Stimulated activated CD4-positive, alpha-beta T cell treated with anti-CD3 and anti-CD28 coated beads, Interleukin-15, amount 100 ng/mL, for 24 hours (primary cell): ENCODE measurements at regions not wholly inside any gene's neighbourhood (a gene's known extent, or its start where the extent isn't known, plus 50 kb on each side); places are given as distances from the start of the nearest gene placed in this dataset.
"Not testable (repeated sequence)": the region's sequence is repeated elsewhere in the genome, so short reads cannot be mapped to it uniquely, and the experiment has no call there.

Source experiments
- DNase-seq: peaks from one replicate; pipeline ENCODE4 v3.0.0-alpha.2; 2020

- DNase-seq: no peak
Observed at GRCh38 chr6:168169624-168170023, 90.6 kb upstream of the FRMD1 start.

DNA sequence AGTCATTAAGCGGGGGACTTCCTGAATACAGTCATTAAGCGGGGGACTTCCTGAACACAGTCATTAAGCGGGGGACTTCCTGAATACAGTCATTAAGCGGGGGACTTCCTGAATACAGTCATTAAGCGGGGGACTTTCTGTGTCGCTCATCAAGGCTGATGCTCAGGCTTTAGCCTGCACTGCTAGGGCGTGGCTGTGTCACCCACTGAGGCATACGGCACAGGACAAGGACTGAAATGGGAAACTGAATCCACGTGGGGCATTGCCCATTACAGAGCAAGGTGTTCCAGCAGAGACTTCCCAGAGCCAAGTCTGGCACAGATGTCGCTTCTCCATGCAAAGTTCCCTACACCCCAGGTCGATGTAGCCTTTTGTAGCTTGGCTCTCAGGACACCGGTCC is 89.9 kb upstream of the FRMD1 start:
- not testable (repeated sequence) for DNase-seq

DNA sequence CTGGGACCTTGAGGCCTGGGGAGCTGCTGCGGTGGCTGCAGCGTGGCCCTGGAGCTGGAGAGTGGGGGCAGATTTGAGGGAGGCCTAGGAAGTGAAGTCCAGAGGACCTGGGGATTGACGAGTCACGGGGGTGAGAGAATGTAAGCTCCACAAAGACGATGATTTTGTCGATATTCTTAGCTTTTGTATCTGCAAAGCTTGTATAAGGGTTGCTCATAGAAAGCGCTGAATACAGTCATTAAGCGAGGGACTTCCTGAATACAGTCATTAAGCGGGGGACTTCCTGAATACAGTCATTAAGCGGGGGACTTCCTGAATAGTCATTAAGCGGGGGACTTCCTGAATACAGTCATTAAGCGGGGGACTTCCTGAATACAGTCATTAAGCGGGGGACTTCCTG is 89.3 kb upstream of the FRMD1 start:
- DNase-seq: not testable (repeated sequence)

DNA sequence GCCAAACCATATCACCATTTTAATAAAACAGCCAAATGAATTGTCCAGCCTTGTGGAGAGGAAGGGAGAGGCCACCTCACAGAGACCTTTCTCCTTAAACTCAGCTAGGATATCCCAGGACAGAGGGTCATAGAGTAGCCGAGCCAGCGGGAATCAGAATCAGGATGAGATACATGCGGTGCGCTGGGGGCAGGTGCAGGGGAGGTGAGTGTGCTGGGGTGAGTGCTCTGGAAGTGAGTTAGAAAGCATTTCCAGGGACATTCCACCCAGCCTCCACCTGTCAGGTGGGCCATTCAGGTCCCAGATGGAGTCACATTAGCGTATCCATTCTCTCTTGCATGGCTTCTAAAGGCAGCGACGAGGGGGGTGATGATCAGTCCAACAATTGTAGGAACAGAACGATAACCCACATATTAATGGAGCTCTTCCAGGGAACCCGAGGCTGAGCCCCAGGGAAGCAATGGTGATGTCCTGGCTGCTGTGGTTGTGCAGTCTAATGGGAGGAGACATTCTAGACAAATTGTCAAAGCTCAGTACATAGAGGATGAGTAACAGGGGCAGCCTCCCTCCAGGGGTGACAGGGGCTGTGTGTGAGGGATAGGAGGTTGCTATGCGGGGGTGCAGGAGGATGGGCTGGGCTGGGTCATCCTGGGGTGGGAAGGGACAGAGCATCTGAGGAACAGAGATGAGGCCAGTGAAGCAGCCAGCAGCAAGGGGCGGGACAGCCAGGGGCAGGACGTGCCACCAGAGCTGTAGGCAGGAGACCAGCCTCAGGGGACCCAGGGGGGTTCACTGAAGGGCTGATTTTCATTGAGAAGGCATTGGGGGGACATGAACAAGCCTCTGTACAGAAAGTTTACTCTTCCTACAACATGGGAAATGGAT is 88.7 kb upstream of the FRMD1 start:
- no peak for DNase-seq

GRCh38 chr6:168166627-168167026 is 87.6 kb upstream of the FRMD1 start:
- DNase-seq: no peak

DNA sequence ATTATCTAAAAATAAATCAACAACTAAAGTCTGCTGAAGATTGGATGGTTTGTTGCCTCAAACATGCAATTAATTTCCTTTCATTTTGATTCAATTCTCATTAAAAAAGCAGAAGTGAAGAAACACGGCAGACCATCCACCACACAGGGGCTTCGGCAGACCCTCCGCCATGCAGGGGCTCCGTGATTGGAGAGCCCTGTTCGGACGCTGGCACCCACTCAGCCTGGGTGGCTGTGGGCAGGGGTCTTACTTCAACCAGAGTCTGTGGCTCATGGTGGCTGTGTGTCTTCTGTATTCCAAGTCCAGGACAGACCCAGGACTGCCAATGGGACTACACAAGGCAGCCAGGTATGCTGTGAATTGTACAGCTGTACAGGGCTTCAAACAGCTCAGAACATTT is 86.9 kb upstream of the FRMD1 start:
- DNase-seq: no peak

- no peak for DNase-seq
Observed at GRCh38 chr6:168165373-168165772, 86.4 kb upstream of the FRMD1 start.

GRCh38 chr6:168164462-168165061 is 85.5 kb upstream of the FRMD1 start:
- no peak for DNase-seq

DNA sequence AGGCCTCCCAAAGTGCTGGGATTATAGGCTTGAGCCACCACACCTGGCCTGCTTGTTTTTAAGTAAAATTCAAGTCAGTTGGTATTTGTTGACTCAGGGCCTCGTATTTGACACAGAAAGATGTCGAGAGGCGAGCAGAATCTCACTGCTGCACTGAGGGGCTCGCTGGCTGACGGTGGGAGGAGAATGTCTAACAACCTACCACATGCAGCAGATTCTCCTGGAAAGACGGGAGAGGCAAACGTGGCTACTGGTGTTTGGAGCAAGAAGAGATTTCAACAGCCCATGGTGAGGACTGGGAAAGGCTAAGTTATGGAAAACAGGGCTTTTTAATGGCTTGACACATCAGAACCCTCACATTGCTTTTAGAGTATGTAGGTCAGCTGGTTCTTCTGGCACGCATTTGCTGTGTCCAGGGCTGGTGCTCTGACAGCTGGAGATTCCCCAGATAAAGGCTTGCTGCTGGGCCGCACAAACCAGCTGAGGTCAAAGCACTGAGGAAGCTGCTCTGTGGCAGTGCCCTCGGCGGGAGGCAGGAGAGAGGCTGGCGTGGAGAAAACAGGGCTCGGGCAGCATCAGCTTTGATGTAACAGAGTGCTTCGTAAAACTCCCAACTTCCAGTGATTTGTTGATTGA is 84.2 kb upstream of the FRMD1 start:
- DNase-seq: no peak

DNA sequence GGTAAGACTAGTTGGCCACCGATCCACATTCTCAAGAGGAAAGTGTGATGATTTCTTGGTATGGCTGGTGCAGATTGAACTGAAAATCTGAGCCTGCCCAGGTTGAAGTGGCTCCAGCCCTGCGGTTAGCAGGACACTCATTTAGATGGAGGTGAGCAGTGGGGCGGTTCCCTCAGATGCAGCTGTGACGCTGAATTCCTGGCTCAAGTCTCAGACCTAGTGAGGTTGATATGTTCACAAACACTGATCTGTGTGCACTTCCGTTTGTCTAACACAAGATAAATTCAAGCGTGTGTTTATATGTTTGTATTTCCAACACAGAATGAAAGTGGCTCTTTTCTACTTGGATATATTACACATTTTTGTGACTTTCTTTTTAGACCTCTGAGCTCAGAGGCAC is 83.4 kb upstream of the FRMD1 start:
- no peak for DNase-seq

- DNase-seq: no peak
Observed at GRCh38 chr6:168161371-168161750, 82.3 kb upstream of the FRMD1 start.

GRCh38 chr6:168160506-168161370 is 81.7 kb upstream of the FRMD1 start:
- no peak for DNase-seq

DNA sequence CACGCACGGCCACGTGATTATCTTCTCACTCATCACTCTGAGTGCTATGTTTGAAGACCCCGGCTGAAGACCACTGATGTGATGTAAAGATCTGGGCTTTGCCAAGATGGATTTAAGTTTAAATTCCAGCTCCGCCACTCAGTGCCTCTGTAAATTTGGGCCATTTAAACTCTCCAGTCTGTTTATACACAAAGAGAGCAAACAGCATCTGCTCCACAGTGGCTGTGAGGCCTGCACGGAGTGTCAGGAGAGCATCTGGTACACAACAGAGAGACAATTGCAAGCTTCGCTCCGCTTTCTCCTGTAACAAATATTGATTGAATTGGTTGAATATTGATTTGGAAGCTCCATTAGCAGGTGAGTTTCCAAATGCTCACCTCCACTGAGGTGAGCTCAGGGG is 80.5 kb upstream of the FRMD1 start:
- DNase-seq: no peak

DNA sequence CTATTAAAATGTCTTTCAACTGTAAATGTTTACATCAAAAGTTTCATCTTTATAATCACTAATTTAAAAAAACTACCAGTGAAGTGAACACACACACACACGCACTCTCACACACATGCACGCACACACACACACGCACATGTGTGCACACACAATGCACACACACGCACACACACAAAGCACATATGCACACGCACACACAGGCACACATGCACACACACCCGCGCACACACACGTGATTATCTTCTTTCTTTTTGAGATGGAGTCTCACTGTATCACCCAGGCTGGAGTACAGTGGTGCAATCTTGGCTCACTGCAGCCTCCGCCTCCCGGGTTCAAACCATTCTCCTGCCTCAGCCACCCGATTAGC is 80.0 kb upstream of the FRMD1 start:
- DNase-seq: no peak

GRCh38 chr6:168158213-168158979 is 79.4 kb upstream of the FRMD1 start:
- no peak for DNase-seq

DNA sequence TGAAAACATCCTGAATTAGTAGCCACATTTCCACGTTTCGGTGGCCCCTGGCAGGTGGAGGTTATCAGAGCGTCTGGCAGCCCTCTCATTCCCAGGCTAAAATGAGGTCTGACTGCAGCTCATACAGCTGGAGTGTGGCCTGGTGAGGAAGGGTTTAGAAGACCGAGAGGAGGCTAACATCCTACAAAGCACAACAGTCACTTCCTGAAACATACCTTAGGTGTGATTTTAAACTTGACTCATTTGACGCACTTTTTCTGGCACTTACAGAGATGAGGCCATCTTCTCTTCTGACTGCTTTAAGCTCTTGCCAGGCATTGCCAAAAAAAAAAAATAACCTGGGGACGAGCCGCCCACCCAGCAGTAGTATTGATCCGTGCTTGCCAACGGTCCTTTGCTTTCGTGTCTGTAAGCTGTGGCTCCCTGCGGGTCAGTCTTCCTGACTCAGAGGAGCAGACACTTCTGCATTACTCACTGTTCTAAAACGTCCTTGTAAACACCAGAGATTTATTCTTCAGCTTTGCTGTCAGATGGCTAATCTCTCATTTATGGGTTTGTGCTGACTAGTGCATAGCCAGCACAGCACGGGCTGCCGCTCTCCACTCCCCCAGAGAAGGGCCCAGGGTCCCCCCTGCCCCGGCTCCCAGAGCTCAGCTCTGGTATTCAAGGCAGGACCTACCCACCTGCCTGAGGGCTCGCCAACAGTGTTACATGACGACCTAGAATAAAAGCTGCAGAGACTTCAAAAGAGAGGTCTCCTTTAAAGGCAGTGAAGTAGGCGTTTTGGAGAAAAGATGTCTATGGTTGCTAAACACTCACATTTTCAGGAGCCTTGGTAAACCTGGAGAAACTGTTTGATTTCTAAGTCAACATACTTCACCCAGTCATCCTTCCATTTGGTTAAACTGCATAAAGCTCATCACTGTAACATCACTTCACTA is 78.5 kb upstream of the FRMD1 start:
- no peak for DNase-seq

DNA sequence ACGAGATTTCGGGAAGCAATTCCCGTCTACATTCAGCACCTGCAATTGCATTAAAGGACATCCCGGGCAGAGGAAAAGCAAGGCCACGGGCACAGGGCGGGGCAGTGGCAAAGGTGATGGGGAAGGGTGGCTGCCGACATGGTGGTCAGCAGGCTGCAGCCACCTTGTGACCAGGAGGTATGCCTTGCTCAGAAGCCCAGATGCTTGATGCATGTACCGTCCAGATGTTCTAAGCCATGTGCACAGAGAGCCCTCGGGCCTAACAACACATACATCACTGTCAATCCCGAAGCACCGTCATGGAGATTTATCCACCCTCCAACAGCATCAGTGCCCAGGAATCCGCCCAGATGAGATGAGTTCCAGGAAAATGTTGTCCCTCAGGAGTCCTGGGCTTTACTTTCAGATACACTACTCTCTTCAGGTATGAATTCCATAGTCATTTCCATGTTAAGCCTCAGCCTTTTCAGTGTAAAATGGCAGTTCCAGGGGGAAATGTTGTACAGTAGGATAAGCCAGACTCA is 77.8 kb upstream of the FRMD1 start:
- no peak for DNase-seq

DNA sequence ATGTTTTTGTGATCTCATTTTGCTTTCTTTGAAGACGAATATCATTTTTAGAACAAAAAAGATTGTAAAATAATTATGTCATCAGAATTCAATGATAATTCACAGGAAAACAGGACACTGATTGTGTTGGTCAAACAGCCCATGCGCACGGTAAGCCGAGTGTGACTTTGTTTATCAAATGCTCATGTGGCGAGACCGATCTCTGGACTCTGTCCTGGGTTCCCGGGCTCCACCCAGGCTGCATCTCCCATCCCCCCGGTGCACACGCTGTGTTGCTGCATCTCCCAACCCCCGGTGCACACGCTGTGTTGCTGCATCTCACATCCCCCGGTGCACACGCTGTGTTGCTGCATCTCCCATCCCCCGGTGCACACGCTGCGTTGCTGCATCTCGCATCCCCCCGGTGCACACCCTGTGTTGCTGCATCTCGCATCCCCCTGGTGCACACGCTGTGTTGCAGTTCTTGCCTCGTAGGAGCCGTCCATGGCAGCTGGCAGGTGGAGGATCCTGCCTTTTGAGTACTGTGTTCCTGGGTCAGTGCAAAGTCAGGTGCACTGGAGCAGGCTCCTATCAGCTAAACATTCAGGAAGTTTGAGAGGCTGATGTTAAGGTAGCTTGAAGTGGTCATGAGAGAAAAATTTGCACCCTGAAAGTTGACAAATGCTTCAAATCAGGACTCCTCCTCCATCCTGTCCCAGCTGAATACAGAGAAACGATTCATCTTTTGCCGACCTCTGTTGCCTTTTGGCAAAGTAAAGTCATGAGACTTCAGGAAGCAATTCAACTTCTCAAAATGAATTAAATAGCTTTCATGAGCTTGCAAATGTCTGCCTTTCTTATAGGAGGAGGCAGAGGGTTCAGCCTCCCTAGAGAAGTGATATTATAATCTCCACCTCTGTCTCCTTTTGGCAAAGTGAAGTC is 77.1 kb upstream of the FRMD1 start:
- DNase-seq: no peak

GRCh38 chr6:168155193-168155592 is 76.2 kb upstream of the FRMD1 start:
- DNase-seq: no peak
